ENCODE measurements at regions not wholly inside any gene's neighbourhood (a gene's known extent, or its start where the extent isn't known, plus 50 kb on each side); places are given as distances from the start of the nearest gene placed in this dataset.
"Not testable (repeated sequence)": the region's sequence is repeated elsewhere in the genome, so short reads cannot be mapped to it uniquely, and the experiment has no call there.

GRCh38 chr18:22739061-22739642 lies 194.0 kb upstream of the RBBP8 start:
- DNase-seq (ENCODE audit: low spot score), result no peak

- DNase-seq (ENCODE audit: low spot score), result no peak
Observed at GRCh38 chr18:22739789-22740188, 193.3 kb upstream of the RBBP8 start.

- DNase-seq (ENCODE audit: low spot score), result no peak
Observed at GRCh38 chr18:22741318-22741717, 191.8 kb upstream of the RBBP8 start.

GRCh38 chr18:22742409-22742808 lies 190.7 kb upstream of the RBBP8 start:
- no peak for DNase-seq (ENCODE audit: low spot score)

GRCh38 chr18:22745966-22746365 lies 187.2 kb upstream of the RBBP8 start:
- DNase-seq (ENCODE audit: low spot score), result no peak

GRCh38 chr18:22752014-22752413 lies 181.1 kb upstream of the RBBP8 start:
- no peak for DNase-seq (ENCODE audit: low spot score)

- no peak for DNase-seq (ENCODE audit: low spot score)
Observed at GRCh38 chr18:22753130-22753831, 179.8 kb upstream of the RBBP8 start.

- not testable (repeated sequence) for DNase-seq (ENCODE audit: low spot score)
Observed at GRCh38 chr18:22764005-22764404, 169.1 kb upstream of the RBBP8 start.

GRCh38 chr18:22765896-22766295 lies 167.2 kb upstream of the RBBP8 start:
- no peak for DNase-seq (ENCODE audit: low spot score)

GRCh38 chr18:22767653-22768052 lies 165.5 kb upstream of the RBBP8 start:
- no peak for DNase-seq (ENCODE audit: low spot score)

- DNase-seq (ENCODE audit: low spot score), result no peak
Observed at GRCh38 chr18:22773944-22774343, 159.2 kb upstream of the RBBP8 start.

GRCh38 chr18:22778996-22779395 lies 154.1 kb upstream of the RBBP8 start:
- DNase-seq (ENCODE audit: low spot score), result no peak

- DNase-seq (ENCODE audit: low spot score), result no peak
Observed at GRCh38 chr18:22783245-22783644, 149.9 kb upstream of the RBBP8 start.

GRCh38 chr18:22783662-22784076 lies 149.5 kb upstream of the RBBP8 start:
- DNase-seq (ENCODE audit: low spot score), result no peak

- DNase-seq (ENCODE audit: low spot score), result no peak
Observed at GRCh38 chr18:22789052-22789451, 144.1 kb upstream of the RBBP8 start.

GRCh38 chr18:22789600-22789999 lies 143.5 kb upstream of the RBBP8 start:
- DNase-seq (ENCODE audit: low spot score), result no peak

- no peak for DNase-seq (ENCODE audit: low spot score)
Observed at GRCh38 chr18:22790545-22791309, 142.4 kb upstream of the RBBP8 start.

GRCh38 chr18:22791310-22791610 lies 141.9 kb upstream of the RBBP8 start:
- no peak for DNase-seq (ENCODE audit: low spot score)

GRCh38 chr18:22796113-22796512 lies 137.0 kb upstream of the RBBP8 start:
- no peak for DNase-seq (ENCODE audit: low spot score)

- no peak for DNase-seq (ENCODE audit: low spot score)
Observed at GRCh38 chr18:22800551-22800951, 132.6 kb upstream of the RBBP8 start.

GRCh38 chr18:22813648-22814328 lies 119.3 kb upstream of the RBBP8 start:
- peak; percentile 32 for DNase-seq (ENCODE audit: low spot score)

- DNase-seq (ENCODE audit: low spot score), result no peak
Observed at GRCh38 chr18:22814329-22814703, 118.8 kb upstream of the RBBP8 start.
